GM21576 (cell line): ENCODE measurements at regions not wholly inside any gene's neighbourhood (a gene's known extent, or its start where the extent isn't known, plus 50 kb on each side); places are given as distances from the start of the nearest gene placed in this dataset.
"Not testable (repeated sequence)": the region's sequence is repeated elsewhere in the genome, so short reads cannot be mapped to it uniquely, and the experiment has no call there.

Experiments
- ATAC-seq: cut with Tn5 transposase; IDR thresholded peaks from one replicate; pipeline ENCODE4 v1.9.1; 2021; ENCODE audit warnings: mild to moderate bottlenecking, moderate library complexity; ENCODE audit not compliant: unreplicated experiment

DNA sequence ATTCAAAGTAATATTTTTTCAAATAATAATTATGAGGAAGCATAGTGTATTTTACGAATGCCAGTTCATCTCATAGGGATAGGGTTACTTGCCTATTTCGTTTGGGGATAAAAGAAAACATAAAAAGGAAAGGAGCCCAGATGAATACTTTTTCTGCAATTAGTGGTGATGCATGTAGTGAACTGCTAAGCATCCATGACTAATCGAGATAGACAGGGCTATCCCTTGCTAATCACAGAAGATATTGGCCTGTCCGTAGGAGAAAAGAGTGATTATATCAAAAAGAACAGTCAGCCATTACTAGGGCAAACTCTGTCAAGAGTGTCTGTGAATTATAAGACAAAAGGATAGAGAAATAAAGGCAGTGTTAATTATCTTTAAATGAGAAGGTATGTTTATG, 746.1 kb downstream of the C4orf33 start:
- no peak for ATAC-seq

DNA sequence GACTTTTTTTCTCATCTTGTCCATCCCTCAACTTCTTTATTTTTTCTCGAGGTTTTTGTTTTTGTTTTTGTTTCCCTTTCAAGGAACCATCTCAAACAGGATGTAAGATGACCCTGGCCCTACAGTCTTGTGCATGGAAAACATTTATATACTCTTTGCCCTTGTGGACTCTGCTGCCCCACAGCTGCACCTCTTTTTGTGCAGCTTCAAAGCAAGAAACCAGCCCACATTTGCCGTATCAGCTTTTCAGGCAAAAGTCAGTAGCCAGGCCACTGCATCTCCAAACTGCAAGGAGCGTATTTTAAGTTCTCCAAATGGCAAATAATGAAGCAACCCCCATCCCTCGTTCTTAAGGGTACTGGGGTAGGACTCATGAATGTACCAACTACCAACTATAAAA, 756.5 kb downstream of the C4orf33 start:
- ATAC-seq: no peak

GRCh38 chr4:129853685-129854467, 757.9 kb downstream of the C4orf33 start:
- ATAC-seq: not testable (repeated sequence)

DNA sequence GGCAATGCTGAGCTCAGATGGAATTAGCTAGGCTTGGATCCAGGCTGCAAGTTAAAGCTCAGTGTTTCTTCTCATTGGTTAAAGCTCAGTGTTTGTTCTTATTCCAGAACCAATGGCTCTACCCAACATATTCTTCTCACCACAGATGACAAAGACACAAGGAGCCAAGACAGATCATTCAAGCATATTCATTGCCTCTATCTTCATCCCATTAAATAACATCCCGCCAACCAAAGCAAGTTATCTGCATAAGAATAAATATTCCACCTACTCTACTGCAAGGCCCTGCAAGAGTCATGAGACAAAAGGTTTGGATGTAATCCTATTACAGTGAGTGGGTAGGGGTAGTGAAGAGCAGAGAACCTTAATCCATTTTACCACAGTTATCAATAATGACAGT, 766.5 kb downstream of the C4orf33 start:
- no peak for ATAC-seq

GRCh38 chr4:129863206-129863605, 767.3 kb downstream of the C4orf33 start:
- no peak for ATAC-seq

GRCh38 chr4:129883996-129884395, 788.0 kb downstream of the C4orf33 start:
- ATAC-seq: no peak

DNA sequence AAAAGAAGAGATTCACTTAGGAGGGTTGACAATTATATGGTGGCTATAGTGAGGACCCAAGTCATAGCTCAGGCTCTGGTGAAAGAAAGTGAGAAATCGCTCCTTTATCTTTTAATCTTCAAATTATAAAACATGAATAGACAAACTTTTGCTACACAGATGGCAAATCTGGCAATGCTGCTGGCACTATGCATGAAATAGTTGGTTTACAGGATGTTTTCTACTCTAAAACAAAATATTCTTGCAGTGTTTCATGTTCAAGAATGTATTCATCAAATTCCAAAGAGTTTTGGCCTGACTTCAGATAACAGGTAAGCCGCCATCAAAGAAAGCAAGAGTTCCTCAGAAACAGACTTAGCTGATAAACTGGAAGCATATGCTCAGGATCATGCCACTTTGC, 801.2 kb downstream of the C4orf33 start:
- no peak for ATAC-seq

GRCh38 chr4:129899849-129900248, 803.9 kb downstream of the C4orf33 start:
- no peak for ATAC-seq

DNA sequence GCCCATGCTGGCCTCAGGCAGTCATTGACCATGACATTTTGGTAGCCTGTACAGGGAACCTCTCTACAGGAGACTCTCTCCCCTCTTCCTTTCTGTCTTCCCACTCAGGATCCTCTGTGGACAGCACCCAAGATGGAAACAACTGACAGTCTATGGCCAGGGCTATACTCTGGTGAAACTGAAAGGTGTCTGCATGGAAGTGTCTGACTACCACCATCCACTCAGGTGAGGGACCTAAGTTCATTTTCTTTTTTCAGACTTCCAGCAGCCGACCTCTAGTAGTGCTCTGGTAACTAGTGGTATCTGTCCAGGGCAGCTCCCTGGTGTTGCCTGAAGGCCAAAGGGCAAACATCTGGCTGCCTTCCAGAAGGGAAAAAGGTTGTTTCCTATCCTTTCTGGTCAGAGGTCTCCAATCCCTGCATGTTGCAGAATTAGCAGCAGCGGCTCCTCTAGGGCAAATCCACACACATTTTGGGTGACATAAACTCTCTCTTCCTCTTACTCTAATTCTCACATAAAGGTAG, 804.5 kb downstream of the C4orf33 start:
- no peak for ATAC-seq

- no peak for ATAC-seq
Observed at GRCh38 chr4:129901205-129901604, 805.3 kb downstream of the C4orf33 start.

GRCh38 chr4:129903861-129904260, 807.9 kb downstream of the C4orf33 start:
- no peak for ATAC-seq

DNA sequence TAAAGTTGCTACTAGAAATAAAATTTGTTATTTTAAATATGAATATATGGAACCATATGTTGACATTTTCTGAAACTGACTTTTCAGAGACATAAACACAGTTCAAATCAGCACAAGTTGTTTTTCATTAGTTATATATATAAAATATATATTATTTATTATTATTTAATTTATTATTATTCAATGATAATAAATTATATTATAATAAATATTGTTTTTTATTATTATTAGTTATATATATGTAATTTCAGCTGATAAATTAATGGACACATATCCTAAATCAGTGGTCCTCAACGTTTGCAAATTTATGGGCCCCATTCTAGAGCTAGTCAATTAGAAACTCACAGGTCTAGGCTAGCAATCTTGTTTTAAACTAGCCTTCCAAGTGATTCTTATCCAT, 809.3 kb downstream of the C4orf33 start:
- ATAC-seq: no peak

DNA sequence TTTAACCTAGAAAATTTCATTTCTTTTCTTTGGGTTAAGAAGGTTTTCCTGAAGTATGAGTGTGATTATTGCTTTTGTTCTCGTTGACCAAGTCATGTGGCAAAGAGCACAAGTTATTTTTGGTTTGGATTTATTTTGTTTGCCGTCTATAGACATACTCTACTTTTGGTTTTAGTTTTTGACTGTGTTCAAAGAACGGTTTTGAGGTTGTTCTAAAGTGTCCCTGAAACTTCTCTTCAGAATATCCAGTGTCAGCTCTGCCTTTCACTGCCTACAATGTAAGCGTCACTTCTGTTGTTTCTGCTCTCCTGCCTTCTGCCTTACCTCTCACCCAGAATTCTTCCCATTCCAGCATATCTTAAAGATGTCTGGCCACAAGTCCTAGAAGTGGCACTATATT, 812.2 kb downstream of the C4orf33 start:
- ATAC-seq: no peak

DNA sequence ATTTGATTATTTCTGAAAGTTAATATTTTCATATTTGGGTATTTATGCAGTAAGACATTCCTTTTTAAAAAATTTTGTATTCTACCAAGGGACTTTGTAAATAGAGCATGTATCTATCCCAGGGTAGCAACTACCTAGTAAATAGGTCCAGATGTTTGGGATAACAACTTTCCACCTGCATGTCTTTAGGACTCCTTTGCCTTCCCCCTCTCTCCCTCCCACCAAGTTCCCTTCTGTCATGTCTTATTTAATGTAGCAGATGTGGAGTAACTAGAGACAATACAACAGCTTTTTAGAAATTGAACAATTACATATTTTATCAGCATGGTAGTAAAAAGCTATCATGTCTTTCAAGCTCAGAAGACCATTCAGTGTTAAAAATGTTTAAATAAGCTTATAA, 821.0 kb downstream of the C4orf33 start:
- ATAC-seq: no peak

DNA sequence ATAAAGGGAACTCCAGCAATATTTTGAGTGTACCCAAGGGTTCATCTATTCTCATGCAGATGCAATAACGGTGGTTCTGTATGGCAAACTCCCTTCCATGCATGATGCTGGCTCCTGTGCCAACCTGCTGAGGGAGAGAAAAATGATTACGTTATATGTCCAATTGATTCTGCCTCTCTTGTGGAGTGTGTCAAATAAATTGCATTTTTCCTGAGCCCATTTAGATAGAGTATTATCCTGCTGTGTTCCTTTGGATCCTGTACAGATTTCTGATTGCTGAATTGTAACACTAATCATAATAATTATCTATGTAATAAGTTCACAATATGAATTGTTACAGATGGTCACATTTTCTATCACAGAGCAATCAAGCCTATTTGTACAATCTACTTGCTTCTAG, 821.7 kb downstream of the C4orf33 start:
- ATAC-seq: no peak

DNA sequence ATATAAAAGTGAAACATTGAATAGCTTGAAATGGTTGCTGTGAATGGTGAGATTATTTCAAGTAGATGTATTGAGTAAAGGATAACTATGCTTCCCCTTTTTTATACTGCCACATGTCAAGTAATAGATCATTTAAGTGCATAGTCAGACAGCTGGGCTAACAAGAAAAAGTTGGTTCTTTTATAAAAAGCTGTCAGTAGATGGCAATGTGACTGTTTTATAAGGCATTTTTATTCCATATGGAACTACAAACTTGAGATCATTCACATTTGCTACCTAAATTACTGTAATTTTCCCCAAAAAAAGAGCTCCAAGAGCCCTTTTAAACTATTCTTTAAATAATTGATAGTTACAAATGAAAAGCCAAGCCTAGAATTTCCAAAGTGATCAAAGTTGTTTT, 831.0 kb downstream of the C4orf33 start:
- ATAC-seq: no peak

GRCh38 chr4:129929052-129929451, 833.1 kb downstream of the C4orf33 start:
- no peak for ATAC-seq

GRCh38 chr4:129929984-129930383, 834.0 kb downstream of the C4orf33 start:
- ATAC-seq: no peak

DNA sequence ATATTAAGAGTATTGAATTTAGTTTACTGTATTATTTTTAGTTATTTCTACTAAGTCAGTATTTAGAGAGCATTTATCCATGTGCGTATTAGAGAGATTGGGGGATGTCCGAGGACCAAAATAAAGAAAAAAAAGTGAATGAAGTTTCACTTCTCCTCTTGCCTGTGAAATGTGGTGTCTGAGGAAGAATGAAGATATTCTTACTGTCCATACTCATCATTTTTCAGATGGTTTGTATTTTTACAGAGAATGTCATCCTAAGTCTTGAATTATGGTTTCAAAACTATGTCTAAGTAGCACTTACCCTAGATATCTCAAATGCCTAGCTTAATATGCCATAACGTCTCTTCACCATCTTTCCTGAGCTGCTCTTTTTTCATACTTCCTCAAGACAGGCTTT, 854.3 kb downstream of the C4orf33 start:
- ATAC-seq: no peak

GRCh38 chr4:129966175-129966574, 870.2 kb downstream of the C4orf33 start:
- ATAC-seq: no peak

DNA sequence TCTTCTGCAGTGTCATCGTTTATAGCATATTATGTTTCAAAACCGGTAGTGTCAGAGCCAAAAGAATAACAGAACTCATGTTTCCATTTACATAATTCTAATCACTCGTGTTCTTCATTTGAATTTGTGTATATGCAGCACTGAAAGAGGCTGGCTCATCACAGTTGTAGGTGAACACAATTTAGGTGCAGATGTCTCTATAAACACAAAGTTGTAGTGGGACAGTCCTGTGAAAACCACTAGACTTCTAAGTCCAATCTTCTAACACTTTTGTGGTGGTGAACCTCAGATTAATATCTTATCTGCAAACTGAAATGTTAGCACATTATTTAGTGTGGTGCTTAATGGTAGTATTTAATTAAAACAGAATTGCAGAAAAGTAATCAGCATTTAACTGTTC, 872.4 kb downstream of the C4orf33 start:
- ATAC-seq: no peak

- no peak for ATAC-seq
Observed at GRCh38 chr4:129968778-129969177, 872.8 kb downstream of the C4orf33 start.

GRCh38 chr4:129970801-129971200, 874.8 kb downstream of the C4orf33 start:
- ATAC-seq: no peak
